Stimulated activated memory B cell treated with anti-CD40 and anti-IgM and Interleukin-4, amounts not matched to agents 10 μg/mL and 1 μg/mL and 100 μg/mL, for 72 hours (primary cell): ENCODE measurements at regions not wholly inside any gene's neighbourhood (a gene's known extent, or its start where the extent isn't known, plus 50 kb on each side); places are given as distances from the start of the nearest gene placed in this dataset.

Experiments
- ATAC-seq: fragments of 150-1000 bp; cut with Tn5 transposase; 2 replicates; pipeline ENCODE4 v1.10.0; 2021
- H3K27ac Mint-ChIP-seq: one replicate; pipeline ENCODE4 v1.8.0; 2022; ENCODE audit warnings: mild to moderate bottlenecking, mixed read lengths
- H3K27me3 Mint-ChIP-seq: one replicate; pipeline ENCODE4 v1.8.0; 2022; ENCODE audit warnings: mixed read lengths
- H3K36me3 Mint-ChIP-seq: one replicate; pipeline ENCODE4 v1.8.0; 2022; ENCODE audit warnings: mixed read lengths
- H3K4me1 Mint-ChIP-seq: one replicate; pipeline ENCODE4 v1.8.0; 2022; ENCODE audit warnings: mixed read lengths
- H3K4me3 Mint-ChIP-seq: one replicate; pipeline ENCODE4 v1.8.0; 2022; ENCODE audit warnings: mild to moderate bottlenecking, moderate library complexity, mixed read lengths
- H3K9me3 Mint-ChIP-seq: one replicate; pipeline ENCODE4 v1.8.0; 2022; ENCODE audit warnings: mixed read lengths

DNA sequence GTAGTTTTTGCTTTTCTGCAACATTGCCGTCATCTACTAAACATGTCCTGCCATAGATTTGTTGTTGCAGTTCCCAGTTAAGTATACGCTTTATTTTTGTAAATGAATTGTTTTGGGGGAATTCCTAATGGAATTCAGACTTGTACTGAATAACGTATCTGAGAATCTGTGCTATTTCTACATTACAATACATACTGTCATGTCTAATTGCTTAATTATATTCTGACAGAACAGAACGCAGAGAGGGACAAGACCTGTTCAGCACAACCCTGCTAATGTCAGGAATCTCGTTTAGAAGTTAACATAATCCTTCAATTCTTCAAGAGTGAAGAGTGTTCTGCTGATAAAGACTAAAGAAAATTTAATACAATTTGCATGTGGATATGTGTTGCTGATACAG lies 861.1 kb upstream of the KLHL1 start:
- Mint-ChIP-seq H3K36me3 (no peaks in the 10 kb centered on the region), H3K27me3 (no peaks in the 10 kb centered on the region), H3K4me1 (no peaks in the 10 kb centered on the region), H3K9me3 (no peaks in the 10 kb centered on the region), H3K27ac (no peak overlapping the region), H3K4me3 (no peak overlapping the region)
- no peak for ATAC-seq

DNA sequence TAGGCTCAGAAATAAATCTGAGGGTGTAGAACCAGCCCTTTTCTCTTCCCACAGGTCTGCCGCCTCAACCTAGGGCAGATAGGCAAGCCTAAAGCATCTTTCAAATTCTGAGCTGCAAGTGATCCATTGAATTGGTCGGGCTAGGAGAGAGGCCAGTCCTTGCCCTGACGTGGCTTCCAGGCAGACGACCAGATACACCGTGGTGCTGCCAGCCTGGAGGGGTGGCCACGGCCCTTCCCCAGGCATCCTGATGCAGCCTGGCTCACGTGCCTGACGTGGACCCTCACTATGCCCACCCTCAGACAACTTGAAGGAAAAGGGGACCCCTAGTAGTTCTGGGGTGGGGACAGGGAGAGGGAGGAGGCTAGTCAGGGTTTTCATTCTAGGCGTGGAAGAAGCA lies 859.3 kb upstream of the KLHL1 start:
- Mint-ChIP-seq H3K27ac (no peak overlapping the region), H3K4me1 (no peaks in the 10 kb centered on the region), H3K9me3 (no peaks in the 10 kb centered on the region), H3K36me3 (no peaks in the 10 kb centered on the region), H3K4me3 (no peak overlapping the region), H3K27me3 (no peaks in the 10 kb centered on the region)
- ATAC-seq, result peak; percentile 36

DNA sequence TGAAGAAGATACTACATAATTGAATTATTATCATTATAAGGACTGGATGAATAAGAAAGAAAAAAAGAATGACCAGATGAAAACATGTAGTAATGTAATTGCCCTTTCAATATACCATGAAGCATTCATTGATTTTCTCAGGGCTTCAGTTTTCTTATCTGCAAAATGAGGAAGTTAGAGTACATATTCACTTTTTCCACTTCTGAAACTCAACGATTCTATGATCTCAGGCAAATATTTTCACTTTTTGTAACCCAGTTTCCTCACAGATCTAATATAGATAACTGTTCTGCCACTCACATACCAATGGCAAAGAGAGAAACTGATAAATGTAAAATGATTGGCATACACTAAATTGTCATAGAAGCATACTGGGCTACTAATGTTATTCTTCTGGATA lies 856.6 kb upstream of the KLHL1 start:
- H3K4me1 Mint-ChIP-seq, result no peaks in the 10 kb centered on the region
- H3K4me3 Mint-ChIP-seq, result no peak overlapping the region
- no peak for ATAC-seq
- no peak overlapping the region for H3K27ac Mint-ChIP-seq
- no peaks in the 10 kb centered on the region for H3K36me3 Mint-ChIP-seq
- H3K9me3 Mint-ChIP-seq, result no peaks in the 10 kb centered on the region
- no peaks in the 10 kb centered on the region for H3K27me3 Mint-ChIP-seq

DNA sequence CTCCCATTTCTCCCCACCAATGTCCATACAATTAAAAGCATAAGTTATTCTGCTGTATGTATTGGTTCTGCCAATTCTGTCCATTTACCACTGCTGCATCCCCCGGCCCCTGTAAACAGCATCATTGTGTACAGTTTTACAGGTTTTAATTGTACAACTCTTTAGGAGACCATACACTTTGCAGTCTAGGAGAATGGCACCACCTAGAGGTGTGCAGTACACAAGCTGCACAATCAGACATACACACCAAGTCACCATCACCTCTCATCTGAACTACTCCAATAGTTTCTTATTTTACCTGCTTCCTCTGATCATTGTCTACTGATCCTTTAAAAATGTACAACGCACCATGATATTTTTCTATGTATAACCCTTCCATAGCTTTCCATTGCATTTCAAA lies 855.9 kb upstream of the KLHL1 start:
- no peak overlapping the region for H3K27ac Mint-ChIP-seq
- no peaks in the 10 kb centered on the region for H3K27me3 Mint-ChIP-seq
- no peaks in the 10 kb centered on the region for H3K4me1 Mint-ChIP-seq
- H3K36me3 Mint-ChIP-seq, result no peaks in the 10 kb centered on the region
- ATAC-seq, result no peak
- no peaks in the 10 kb centered on the region for H3K9me3 Mint-ChIP-seq
- H3K4me3 Mint-ChIP-seq, result no peak overlapping the region

DNA sequence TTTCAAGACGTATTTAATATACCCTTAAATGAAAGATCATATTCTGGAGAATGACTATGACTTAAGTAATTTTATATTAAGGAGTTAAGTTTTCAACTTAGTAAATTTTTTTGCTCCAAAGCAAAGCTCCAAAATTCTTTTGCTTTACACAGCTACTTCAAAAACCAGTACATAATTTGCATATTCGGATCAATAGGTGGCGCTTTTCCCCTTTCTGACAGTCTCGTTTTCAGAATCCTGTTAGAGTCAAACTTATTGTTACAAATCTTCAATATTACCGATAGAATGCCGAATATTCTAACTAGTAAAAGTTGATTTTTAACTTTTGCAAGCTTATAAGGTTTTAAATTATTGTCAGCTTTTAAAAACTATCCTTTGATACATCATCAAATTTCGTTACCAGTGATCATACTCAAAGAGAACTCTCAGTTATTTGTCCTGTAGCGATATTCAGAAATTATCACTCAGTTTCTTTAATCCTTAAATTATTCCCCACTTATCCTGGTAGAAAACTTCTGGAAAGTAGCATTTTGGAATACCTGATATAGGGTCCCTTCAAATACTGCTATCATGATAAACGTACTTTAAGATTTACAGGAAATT lies 852.7 kb upstream of the KLHL1 start:
- Mint-ChIP-seq H3K9me3 (no peaks in the 10 kb centered on the region), H3K4me3 (no peak overlapping the region), H3K27me3 (no peaks in the 10 kb centered on the region), H3K4me1 (no peaks in the 10 kb centered on the region), H3K36me3 (no peaks in the 10 kb centered on the region), H3K27ac (no peak overlapping the region)
- no peak for ATAC-seq

DNA sequence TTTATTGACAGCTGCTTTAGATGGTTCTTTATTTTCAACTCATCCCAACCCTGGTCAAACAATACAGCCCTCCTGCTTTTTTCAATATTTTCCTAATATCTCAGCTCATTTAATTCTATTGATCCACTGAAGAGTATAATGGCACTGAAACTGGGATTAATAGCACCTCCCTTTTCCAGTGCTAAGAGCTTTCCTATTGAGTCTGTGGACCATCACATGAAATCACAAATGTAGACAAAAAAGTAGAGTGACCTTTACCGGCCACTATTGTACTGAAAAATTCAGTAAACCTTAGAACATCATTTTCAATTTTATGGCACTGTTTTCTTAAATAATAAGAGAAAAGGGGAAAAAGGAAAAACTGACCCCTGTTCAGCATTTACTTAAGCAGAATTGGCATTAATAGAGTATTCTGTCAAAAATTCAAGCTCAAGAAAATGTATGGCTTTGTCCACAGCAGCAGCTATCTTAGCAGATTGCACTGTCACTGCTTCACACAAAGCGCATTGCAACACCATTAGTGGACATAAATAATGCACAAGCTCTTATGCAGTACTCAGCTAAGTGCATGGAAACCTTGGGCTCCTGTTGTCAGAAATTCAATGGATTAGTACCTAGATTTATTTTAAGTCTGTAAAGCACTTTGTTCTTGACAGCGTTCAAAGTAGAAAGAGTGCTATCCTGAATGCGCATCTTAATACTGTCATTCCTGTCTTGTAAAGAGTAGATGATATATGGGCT lies 851.0 kb upstream of the KLHL1 start:
- Mint-ChIP-seq H3K36me3 (no peaks in the 10 kb centered on the region), H3K4me1 (no peaks in the 10 kb centered on the region), H3K4me3 (no peak overlapping the region), H3K27ac (no peak overlapping the region), H3K27me3 (no peaks in the 10 kb centered on the region), H3K9me3 (no peaks in the 10 kb centered on the region)
- no peak for ATAC-seq

DNA sequence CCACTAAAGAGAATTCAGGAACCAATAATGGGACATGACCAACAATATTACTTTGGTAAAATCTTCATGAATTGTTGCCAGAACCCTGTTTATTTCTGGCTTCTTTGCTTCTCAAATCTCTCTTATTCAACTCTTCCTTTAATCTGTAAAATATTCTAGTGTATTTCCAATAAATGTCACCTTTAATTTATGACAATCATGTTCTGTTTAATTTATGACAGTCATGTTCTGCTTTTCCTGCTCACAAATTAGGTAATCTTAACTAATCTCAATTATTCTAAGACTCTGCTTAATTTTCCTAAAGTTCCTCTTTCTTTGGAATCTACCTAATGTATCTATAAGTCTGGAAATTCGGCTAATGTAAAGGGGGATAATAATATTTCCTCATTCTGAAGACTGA lies 847.6 kb upstream of the KLHL1 start:
- ATAC-seq, result no peak
- Mint-ChIP-seq H3K27me3 (no peaks in the 10 kb centered on the region), H3K27ac (no peak overlapping the region), H3K4me3 (no peak overlapping the region), H3K4me1 (no peaks in the 10 kb centered on the region), H3K9me3 (peaks cover 3% of the 10 kb centered on the region), H3K36me3 (no peaks in the 10 kb centered on the region)

DNA sequence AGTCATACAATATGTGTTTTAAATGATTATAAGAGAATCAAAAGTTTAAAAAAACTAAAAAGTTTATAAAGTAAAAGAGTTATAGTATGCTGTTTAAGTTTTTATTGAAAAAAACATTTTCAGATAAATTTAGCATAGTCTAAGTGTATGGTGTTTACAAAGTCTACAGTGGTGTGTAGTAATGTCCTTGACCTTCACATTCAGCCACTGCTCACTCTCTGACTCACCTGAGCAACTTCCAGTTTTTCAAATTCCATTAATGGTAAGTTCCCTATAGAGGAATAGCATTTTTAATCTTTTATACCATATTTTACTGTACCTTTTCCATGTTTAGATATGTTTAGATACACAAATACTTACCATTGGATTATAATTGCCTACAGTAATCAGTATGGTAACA lies 842.4 kb upstream of the KLHL1 start:
- no peaks in the 10 kb centered on the region for H3K36me3 Mint-ChIP-seq
- no peak for ATAC-seq
- no peak overlapping the region for H3K4me3 Mint-ChIP-seq
- H3K4me1 Mint-ChIP-seq, result no peaks in the 10 kb centered on the region
- no peak overlapping the region for H3K27ac Mint-ChIP-seq
- no peaks in the 10 kb centered on the region for H3K27me3 Mint-ChIP-seq
- H3K9me3 Mint-ChIP-seq, result peaks cover 3% of the 10 kb centered on the region

DNA sequence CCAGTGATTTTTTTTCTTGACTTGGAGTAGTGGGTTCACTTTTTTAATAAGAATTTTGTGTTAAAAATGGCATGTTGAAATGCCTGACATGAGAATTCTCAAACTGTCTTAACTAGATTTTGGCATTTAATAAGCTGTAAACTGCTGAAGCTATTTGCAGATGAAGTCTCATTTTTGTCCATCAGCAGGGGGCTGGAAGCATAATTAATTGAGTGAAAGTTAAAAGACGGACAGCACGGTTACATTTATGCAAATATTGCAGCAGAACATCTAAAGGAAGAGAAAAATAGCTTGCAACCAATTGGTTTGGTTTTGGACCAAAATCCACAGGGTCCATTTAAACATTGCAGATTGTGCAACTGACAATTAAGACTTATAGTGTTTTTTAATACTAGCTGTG lies 837.3 kb upstream of the KLHL1 start:
- Mint-ChIP-seq H3K27ac (no peak overlapping the region), H3K27me3 (no peaks in the 10 kb centered on the region), H3K36me3 (no peaks in the 10 kb centered on the region), H3K4me1 (no peaks in the 10 kb centered on the region), H3K4me3 (no peak overlapping the region), H3K9me3 (peaks cover 3% of the 10 kb centered on the region)
- no peak for ATAC-seq

DNA sequence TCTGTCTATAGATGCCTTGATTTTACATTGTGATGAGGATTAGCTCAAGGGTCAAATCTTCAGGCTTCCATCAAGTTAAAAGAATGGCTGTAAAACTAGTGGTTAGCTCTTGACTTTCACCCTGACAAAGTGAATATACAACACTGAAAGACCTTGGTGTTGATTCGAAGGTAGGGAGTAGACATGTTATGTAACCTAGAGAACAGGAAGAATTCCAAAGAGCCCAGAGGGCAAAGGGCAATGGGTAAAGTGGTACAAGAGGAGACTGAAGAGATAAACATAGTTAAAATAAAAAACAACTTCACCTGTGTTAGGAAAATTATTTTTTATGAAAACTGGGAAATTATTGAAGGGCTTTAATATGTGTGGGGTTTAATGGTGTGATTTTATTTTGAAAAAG lies 833.2 kb upstream of the KLHL1 start:
- Mint-ChIP-seq H3K27me3 (no peaks in the 10 kb centered on the region), H3K4me3 (no peak overlapping the region), H3K27ac (no peak overlapping the region), H3K9me3 (peaks cover 7% of the 10 kb centered on the region), H3K4me1 (no peaks in the 10 kb centered on the region), H3K36me3 (no peaks in the 10 kb centered on the region)
- no peak for ATAC-seq

DNA sequence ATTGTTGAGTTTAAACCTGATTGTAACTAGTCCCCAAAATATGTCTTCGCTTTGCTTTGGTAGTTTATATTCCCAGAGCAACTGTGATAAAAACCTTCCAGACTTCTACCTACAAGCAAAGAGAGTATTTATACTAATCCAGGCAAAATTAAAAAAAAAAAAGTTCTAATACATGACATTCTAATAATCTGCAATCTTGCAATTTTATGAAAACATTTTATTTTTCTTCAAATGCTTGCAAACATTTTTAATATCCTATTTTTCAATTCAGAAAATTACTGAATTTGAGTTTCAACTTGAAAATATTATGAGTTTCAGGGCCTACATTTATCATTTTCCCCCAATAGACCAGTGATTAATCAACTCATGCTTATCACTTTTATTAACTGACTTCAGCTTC lies 830.2 kb upstream of the KLHL1 start:
- H3K4me1 Mint-ChIP-seq, result no peaks in the 10 kb centered on the region
- no peak overlapping the region for H3K4me3 Mint-ChIP-seq
- ATAC-seq, result no peak

DNA sequence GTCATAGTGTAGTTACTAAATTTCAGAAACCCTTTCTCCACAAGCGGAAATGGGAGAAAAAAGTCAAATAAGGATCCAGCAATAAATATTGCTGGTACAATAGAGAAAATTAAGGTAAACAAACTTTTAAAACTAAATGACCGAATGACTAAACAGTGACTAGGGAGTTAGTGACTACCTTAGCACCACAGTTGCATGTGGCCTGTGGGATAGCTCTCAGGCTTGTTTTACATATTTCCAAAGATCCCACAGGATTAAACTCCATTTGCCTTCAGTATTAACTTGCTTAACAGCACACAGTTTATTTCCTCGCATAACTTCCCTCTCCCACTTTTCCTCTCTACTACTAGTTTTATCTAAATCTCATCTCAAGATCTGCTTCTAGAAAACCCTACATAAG lies 824.3 kb upstream of the KLHL1 start:
- no peak overlapping the region for H3K4me3 Mint-ChIP-seq
- H3K27ac Mint-ChIP-seq, result no peak overlapping the region
- ATAC-seq, result no peak

More for the DNA sequence above, 830.2 kb upstream of the KLHL1 start:
- no peaks in the 10 kb centered on the region for H3K27me3 Mint-ChIP-seq
- H3K9me3 Mint-ChIP-seq, result peaks cover 7% of the 10 kb centered on the region
- no peaks in the 10 kb centered on the region for H3K36me3 Mint-ChIP-seq
- no peak overlapping the region for H3K27ac Mint-ChIP-seq

DNA sequence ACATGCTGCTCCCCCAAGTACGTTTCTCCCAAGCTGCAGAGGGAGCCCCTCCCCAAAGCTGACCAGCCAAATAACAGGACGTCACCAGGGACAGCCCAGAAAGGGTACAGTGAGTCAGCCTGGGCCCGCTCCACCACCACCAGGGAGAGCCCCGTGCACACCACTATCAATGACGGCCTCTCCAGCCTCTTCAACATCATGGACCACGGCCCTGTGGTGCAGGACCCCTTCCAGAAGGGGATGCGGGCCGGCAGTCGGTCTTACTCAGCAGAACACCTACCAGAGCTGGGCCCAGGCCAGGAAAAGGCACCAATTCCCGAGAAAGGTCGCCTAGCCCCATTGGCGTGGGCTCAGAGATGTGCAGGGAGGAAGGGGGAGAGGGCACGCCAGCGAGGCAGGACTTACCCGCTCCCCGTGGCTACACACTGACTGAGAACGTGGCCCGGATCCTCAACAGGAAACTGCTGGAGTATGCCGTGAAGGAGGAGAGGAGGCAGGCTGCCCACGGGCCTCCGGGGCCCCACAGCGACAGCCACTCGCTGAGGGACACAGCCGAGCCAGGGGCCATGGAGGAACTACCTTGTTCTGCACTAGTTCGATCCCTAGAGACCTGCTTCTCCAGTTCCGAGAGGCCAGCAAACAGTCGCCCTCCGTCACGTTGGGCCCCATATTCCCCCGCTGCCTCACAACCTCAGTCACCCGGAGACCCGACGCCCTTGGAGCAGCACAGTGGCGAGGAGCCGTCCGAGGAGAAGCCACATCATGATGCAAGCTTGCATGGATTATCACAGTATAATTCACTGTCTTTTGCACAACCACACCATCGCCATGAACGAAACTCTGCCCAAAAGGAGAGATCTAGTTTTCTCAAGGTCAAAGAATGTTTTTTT lies 815.9 kb upstream of the KLHL1 start:
- Mint-ChIP-seq H3K27me3 (no peaks in the 10 kb centered on the region), H3K36me3 (no peaks in the 10 kb centered on the region), H3K27ac (no peak overlapping the region), H3K9me3 (no peaks in the 10 kb centered on the region), H3K4me3 (no peak overlapping the region), H3K4me1 (no peaks in the 10 kb centered on the region)
- ATAC-seq, result peak; percentile 39

More for the DNA sequence above, 824.3 kb upstream of the KLHL1 start:
- Mint-ChIP-seq H3K27me3 (no peaks in the 10 kb centered on the region), H3K9me3 (peaks cover 4% of the 10 kb centered on the region), H3K4me1 (no peaks in the 10 kb centered on the region), H3K36me3 (no peaks in the 10 kb centered on the region)

DNA sequence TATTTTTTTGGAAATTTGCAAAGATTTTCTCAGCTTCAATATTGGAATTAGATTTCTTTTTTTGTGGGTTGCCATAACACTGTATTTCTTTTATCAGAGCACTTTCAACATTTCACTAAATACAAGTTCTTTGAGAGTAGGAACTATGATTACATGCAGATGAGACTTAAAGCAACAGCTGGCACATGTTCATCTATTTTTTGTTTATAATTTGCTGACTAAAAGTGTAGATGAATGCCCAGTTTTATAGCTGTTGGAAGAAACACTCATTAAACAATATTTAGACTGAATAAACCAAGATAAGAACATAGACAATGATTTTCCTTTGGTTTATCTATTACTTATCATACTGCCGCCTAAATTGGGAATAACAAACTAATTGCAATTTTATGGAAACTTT lies 803.0 kb upstream of the KLHL1 start:
- no peak for ATAC-seq
- H3K27me3 Mint-ChIP-seq, result no peaks in the 10 kb centered on the region
- H3K4me1 Mint-ChIP-seq, result no peaks in the 10 kb centered on the region
- H3K36me3 Mint-ChIP-seq, result no peaks in the 10 kb centered on the region
- no peak overlapping the region for H3K27ac Mint-ChIP-seq
- no peaks in the 10 kb centered on the region for H3K9me3 Mint-ChIP-seq
- no peak overlapping the region for H3K4me3 Mint-ChIP-seq

DNA sequence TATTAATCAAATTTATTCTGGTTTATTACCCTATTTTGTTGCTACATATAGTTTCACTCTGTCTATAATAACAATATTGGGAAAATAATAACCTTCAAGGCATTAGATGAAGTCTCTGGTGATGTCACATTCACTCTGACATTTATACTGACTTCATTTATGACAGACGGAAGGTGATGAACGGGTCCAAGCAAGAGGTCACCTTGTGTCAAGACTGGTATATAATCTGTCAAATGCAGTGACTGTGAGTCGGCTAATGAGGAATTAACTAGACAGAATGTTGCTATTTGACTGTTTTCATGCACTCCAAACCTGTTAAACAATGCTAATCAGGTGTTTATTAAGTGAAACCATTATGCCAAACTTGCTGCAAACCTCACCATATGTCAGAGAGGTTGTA lies 800.5 kb upstream of the KLHL1 start:
- Mint-ChIP-seq H3K4me1 (no peaks in the 10 kb centered on the region), H3K27ac (no peak overlapping the region), H3K9me3 (no peaks in the 10 kb centered on the region), H3K4me3 (no peak overlapping the region), H3K36me3 (no peaks in the 10 kb centered on the region), H3K27me3 (no peaks in the 10 kb centered on the region)
- no peak for ATAC-seq

DNA sequence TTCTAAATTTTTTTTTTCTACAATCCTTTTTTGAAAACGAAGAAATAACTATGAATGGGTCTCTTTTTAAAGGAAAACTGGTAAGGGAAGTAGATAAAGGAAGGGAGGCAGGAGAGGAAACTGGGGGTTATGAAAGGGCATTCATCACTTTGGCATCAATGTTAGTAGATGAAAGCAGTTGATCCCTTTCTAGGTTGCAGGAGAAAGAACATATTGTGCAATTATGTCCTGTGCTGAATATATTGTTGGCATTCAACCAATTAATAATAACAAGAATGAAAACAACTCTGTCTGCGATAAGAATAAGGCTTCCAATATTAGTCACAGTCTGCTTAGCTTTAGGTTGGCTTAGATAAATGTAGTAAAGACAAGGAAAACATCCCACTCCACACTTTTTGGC lies 796.8 kb upstream of the KLHL1 start:
- Mint-ChIP-seq H3K9me3 (no peaks in the 10 kb centered on the region), H3K36me3 (no peaks in the 10 kb centered on the region), H3K27me3 (no peaks in the 10 kb centered on the region), H3K4me3 (no peak overlapping the region), H3K27ac (no peak overlapping the region), H3K4me1 (no peaks in the 10 kb centered on the region)
- no peak for ATAC-seq
